ENCODE measurements at regions not wholly inside any gene's neighbourhood (a gene's known extent, or its start where the extent isn't known, plus 50 kb on each side); places are given as distances from the start of the nearest gene placed in this dataset.

GRCh38 chr14:85301506-85301905 lies 228.4 kb upstream of the FLRT2 start:
- H3K27ac ChIP-seq (ENCODE audit: low read depth in 1 of 2, low read length in 2 of 2): no peak overlapping the region
- Mint-ChIP-seq H3K9me3 (peaks cover 17 to 27% (median 22%) of the 10 kb centered on the region in 7 donors), H3K4me1 (peaks cover 4% of the 10 kb centered on the region), H3K36me3 (no peaks in the 10 kb centered on the region), H3K27me3 (ENCODE audit: low read depth in 3 of 3) (peaks cover 0 to 2% (median 0%) of the 10 kb centered on the region in 3 donors), H3K4me3 (no peak overlapping the region), H3K27ac (no peak overlapping the region)
- peaks cover 16 to 21% of the 10 kb centered on the region in 2 donors for H3K9me3 ChIP-seq (replicated peaks in 1 of 2; ENCODE audit: control insufficient read depth in 1 of 2, insufficient read depth in 1 of 2, low read length in 2 of 2)
- no peak overlapping the region for H3K4me3 ChIP-seq (replicated peaks in 1 of 3; ENCODE audit: low read depth in 2 of 3, low read length in 3 of 3)
- H3K79me2 ChIP-seq (ENCODE audit: insufficient read depth, low read length): no peaks in the 10 kb centered on the region
- DNase-seq: no peak
- H4K20me1 ChIP-seq (ENCODE audit: insufficient read depth, low read length): no peaks in the 10 kb centered on the region
- intact Hi-C loops (cut with micrococcal nuclease): no loop called here
- H3K4me1 ChIP-seq (ENCODE audit: control insufficient read depth in 1 of 2, insufficient read depth in 2 of 2, low read length in 2 of 2): peaks cover 6 to 7% of the 10 kb centered on the region in 2 donors
- no peak overlapping the region for H3K9ac ChIP-seq (ENCODE audit: insufficient read depth, low read length, poor library complexity, severe bottlenecking)
- no peak overlapping the region for H3K4me2 ChIP-seq (replicated peaks; ENCODE audit: extremely low read depth, low read length, poor library complexity, severe bottlenecking)
- no peak overlapping the region for H2AFZ ChIP-seq (ENCODE audit: insufficient read depth, low read depth, low read length, poor library complexity, severe bottlenecking)
- H3K27me3 ChIP-seq (ENCODE audit: control insufficient read depth in 2 of 2, insufficient read depth in 2 of 2, low read length in 2 of 2): no peaks in the 10 kb centered on the region
- no peak for TF ChIP-seq CTCF (IDR thresholded peaks at IDR 0.05)
- no peaks in the 10 kb centered on the region for H3K36me3 ChIP-seq (replicated peaks in 1 of 2; ENCODE audit: control insufficient read depth in 1 of 2, insufficient read depth in 2 of 2, low read length in 2 of 2)
- WGBS (ENCODE audit: insufficient coverage): 100% methylated on average over 1 of the region's 4 CpGs

DNA sequence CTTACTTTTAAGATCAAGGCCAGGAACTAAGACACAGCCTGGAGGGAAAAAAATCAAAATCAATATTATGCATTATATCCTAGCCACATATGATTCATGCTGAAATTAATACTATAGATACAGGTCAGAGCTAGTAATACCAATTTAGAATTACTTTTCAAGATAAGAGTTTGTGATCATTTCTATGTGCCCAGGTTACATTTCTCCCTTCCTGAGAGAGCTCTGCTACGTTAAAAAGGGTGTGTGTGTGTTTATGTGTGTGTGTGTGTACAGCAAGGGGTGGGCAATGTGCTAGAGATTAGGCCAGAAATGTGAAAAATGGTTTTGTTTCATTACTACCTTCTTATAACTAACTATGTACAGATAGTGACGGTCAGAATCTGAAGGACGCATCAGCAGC lies 223.9 kb upstream of the FLRT2 start:
- no peaks in the 10 kb centered on the region for H3K36me3 Mint-ChIP-seq
- intact Hi-C loops (cut with micrococcal nuclease): no loop called here
- WGBS (ENCODE audit: insufficient coverage): no CpG with 5 or more reads among the region's 3 CpGs
- Histone ChIP-seq H3K27me3 (ENCODE audit: control insufficient read depth in 2 of 2, insufficient read depth in 2 of 2, low read length in 2 of 2) (no peaks in the 10 kb centered on the region), H3K4me3 (replicated peaks in 1 of 3; ENCODE audit: low read depth in 2 of 3, low read length in 3 of 3) (no peak overlapping the region), H3K36me3 (replicated peaks in 1 of 2; ENCODE audit: control insufficient read depth in 1 of 2, insufficient read depth in 2 of 2, low read length in 2 of 2) (no peaks in the 10 kb centered on the region), H3K79me2 (ENCODE audit: insufficient read depth, low read length) (no peaks in the 10 kb centered on the region), H3K4me2 (replicated peaks; ENCODE audit: extremely low read depth, low read length, poor library complexity, severe bottlenecking) (no peak overlapping the region), H3K9ac (ENCODE audit: insufficient read depth, low read length, poor library complexity, severe bottlenecking) (no peak overlapping the region), H2AFZ (ENCODE audit: insufficient read depth, low read depth, low read length, poor library complexity, severe bottlenecking) (no peak overlapping the region), H3K27ac (ENCODE audit: low read depth in 1 of 2, low read length in 2 of 2) (no peak overlapping the region), H3K4me1 (ENCODE audit: control insufficient read depth in 1 of 2, insufficient read depth in 2 of 2, low read length in 2 of 2) (no peaks in the 10 kb centered on the region), H3K9me3 (replicated peaks in 1 of 2; ENCODE audit: control insufficient read depth in 1 of 2, insufficient read depth in 1 of 2, low read length in 2 of 2) (no peaks in the 10 kb centered on the region), H4K20me1 (ENCODE audit: insufficient read depth, low read length) (no peaks in the 10 kb centered on the region)
- TF ChIP-seq CTCF (IDR thresholded peaks at IDR 0.05): no peak
- peaks cover 8% of the 10 kb centered on the region for H3K4me1 Mint-ChIP-seq
- no peak for DNase-seq
- peaks cover 0 to 2% (median 2%) of the 10 kb centered on the region in 3 donors for H3K27me3 Mint-ChIP-seq (ENCODE audit: low read depth in 3 of 3)
- no peak overlapping the region for H3K27ac Mint-ChIP-seq
- no peak overlapping the region for H3K4me3 Mint-ChIP-seq
- H3K9me3 Mint-ChIP-seq: peaks cover 0 to 2% (median 0%) of the 10 kb centered on the region in 7 donors

Measured in CD14-positive monocyte (primary cell).